Prostate gland (tissue), 2 donors: ENCODE measurements at regions not wholly inside any gene's neighbourhood (a gene's known extent, or its start where the extent isn't known, plus 50 kb on each side); places are given as distances from the start of the nearest gene placed in this dataset.

ENCODE experiments used
- CTCF ChIP-seq, 4 experiments: fragments of 200-600 bp in 2 of 4; fragments of 450-650 bp in 2 of 4; sonication (generic) in 2 of 4; IDR thresholded peaks; 1 replicate in 3 of 4; 2 replicates in 1 of 4; pipeline ENCODE4 v1.5.1; 2016 to 2019; ENCODE audit warnings: antibody characterized with exemption in 4 of 4, mild to moderate bottlenecking in 2 of 4, moderate library complexity in 2 of 4
- POLR2A ChIP-seq: fragments of 450-650 bp; IDR thresholded peaks from one replicate; pipeline ENCODE4 v1.6.1; 2016; ENCODE audit warnings: antibody characterized with exemption, mild to moderate bottlenecking
- POLR2AphosphoS5 ChIP-seq: sonication (generic); formaldehyde crosslinking; IDR thresholded peaks from one replicate; pipeline ENCODE4 v1.6.1; 2017; ENCODE audit warnings: antibody characterized with exemption

GRCh38 chr11:27914080-27914479 lies 193.9 kb downstream of the KIF18A start:
- no peak for TF ChIP-seq CTCF (IDR thresholded peaks at IDR 0.05)
- TF ChIP-seq POLR2A: no peak
- TF ChIP-seq POLR2AphosphoS5: no peak
